GM23248 (cell line): ENCODE measurements at regions not wholly inside any gene's neighbourhood (a gene's known extent, or its start where the extent isn't known, plus 50 kb on each side); places are given as distances from the start of the nearest gene placed in this dataset.

Source experiments
- DNase-seq: peaks from one replicate; pipeline ENCODE4 v3.0.0-alpha.2; 2015
- H2AFZ ChIP-seq: fragments of 200-600 bp; sonication (generic); 2 replicates; pipeline ENCODE4 v1.6.1; 2016; ENCODE audit warnings: antibody characterized with exemption
- H3F3A ChIP-seq: fragments of 200-600 bp; sonication (generic); 2 replicates; pipeline ENCODE4 v1.6.1; 2016; ENCODE audit warnings: mild to moderate bottlenecking, antibody characterized with exemption, mixed run types; ENCODE audit not compliant: insufficient read depth
- H3K27ac ChIP-seq: fragments of 200-600 bp; sonication (generic); 2 replicates; pipeline ENCODE4 v1.5.1; 2016; ENCODE audit warnings: mild to moderate bottlenecking
- H3K27me3 ChIP-seq: fragments of 200-600 bp; sonication (generic); replicated peaks from 2 replicates; pipeline ENCODE4 v1.6.1; 2016; ENCODE audit warnings: mild to moderate bottlenecking; ENCODE audit not compliant: insufficient read depth
- H3K36me3 ChIP-seq: fragments of 200-600 bp; sonication (generic); 2 replicates; pipeline ENCODE4 v1.6.1; 2016; ENCODE audit warnings: low read depth, mild to moderate bottlenecking
- H3K4me1 ChIP-seq: fragments of 200-600 bp; sonication (generic); 2 replicates; pipeline ENCODE4 v1.6.1; 2016; ENCODE audit warnings: mild to moderate bottlenecking; ENCODE audit not compliant: insufficient read depth
- H3K4me2 ChIP-seq: fragments of 200-600 bp; sonication (generic); one replicate; pipeline ENCODE4 v1.6.1; 2016; ENCODE audit warnings: mild to moderate bottlenecking; ENCODE audit not compliant: unreplicated experiment
- H3K4me3 ChIP-seq: fragments of 200-600 bp; sonication (generic); 2 replicates; pipeline ENCODE4 v1.5.1; 2016; ENCODE audit warnings: mild to moderate bottlenecking
- H3K79me2 ChIP-seq: fragments of 200-600 bp; sonication (generic); 2 replicates; pipeline ENCODE4 v1.6.1; 2016; ENCODE audit warnings: mild to moderate bottlenecking; ENCODE audit not compliant: insufficient read depth
- H3K9ac ChIP-seq: fragments of 200-600 bp; sonication (generic); 2 replicates; pipeline ENCODE4 v1.6.1; 2016; ENCODE audit warnings: mild to moderate bottlenecking
- H3K9me2 ChIP-seq: fragments of 200-600 bp; sonication (generic); 2 replicates; pipeline ENCODE4 v1.6.1; 2016; ENCODE audit warnings: mixed run types, mild to moderate bottlenecking, moderate library complexity; ENCODE audit not compliant: insufficient read depth
- H3K9me3 ChIP-seq: fragments of 200-600 bp; sonication (generic); one replicate; pipeline ENCODE4 v1.6.1; 2017; ENCODE audit warnings: low read depth
- H4K20me1 ChIP-seq: fragments of 200-600 bp; sonication (generic); 2 replicates; pipeline ENCODE4 v1.6.0; 2016; ENCODE audit not compliant: insufficient read depth
- EZH2 ChIP-seq: fragments of 200-600 bp; sonication (generic); IDR thresholded peaks from 2 replicates; pipeline ENCODE4 v1.6.1; 2018; ENCODE audit warnings: antibody characterized with exemption, mild to moderate bottlenecking; ENCODE audit not compliant: insufficient read depth, poor library complexity, severe bottlenecking
- EZH2phosphoT487 ChIP-seq: fragments of 200-600 bp; sonication (generic); IDR thresholded peaks from 2 replicates; pipeline ENCODE4 v1.6.1; 2018; ENCODE audit warnings: antibody characterized with exemption, moderate library complexity, mild to moderate bottlenecking, low read depth; ENCODE audit not compliant: insufficient read depth
- WGBS, 2 experiments: methylation state at CpG; one replicate each; pipeline ENCODE4 v1.1.6; 2015 to 2017; ENCODE audit warnings: low lambda C conversion rate in 2 of 2, low coverage in 1 of 2; ENCODE audit errors: missing lambda C conversion rate in 2 of 2; 5-methylcytosine and 5-hydroxymethylcytosine counted together
- in situ Hi-C: fragments of 300-500 bp; cut with MboI; formaldehyde crosslinking; loops from 2 replicates; pipeline ENCODE4 v1.15.0; 2020

- no peaks in the 10 kb centered on the region for H3K79me2 ChIP-seq
- H3K27ac ChIP-seq = no peak overlapping the region
- WGBS, 2 experiments = 46% methylated on average over 5 of the region's 5 CpGs
- no peaks in the 10 kb centered on the region for H3K4me1 ChIP-seq
- no peak for TF ChIP-seq EZH2phosphoT487
- TF ChIP-seq EZH2 = no peak
- H3K9me3 ChIP-seq = no peaks in the 10 kb centered on the region
- H2AFZ ChIP-seq = no peak overlapping the region
- H4K20me1 ChIP-seq = no peaks in the 10 kb centered on the region
- H3K9ac ChIP-seq = no peak overlapping the region
- no peaks in the 10 kb centered on the region for H3K27me3 ChIP-seq
- DNase-seq = peak; percentile 19
- H3F3A ChIP-seq = no peaks in the 10 kb centered on the region
- H3K36me3 ChIP-seq = no peaks in the 10 kb centered on the region
- H3K4me3 ChIP-seq = no peak overlapping the region
- no peaks in the 10 kb centered on the region for H3K9me2 ChIP-seq
- H3K4me2 ChIP-seq = no peak overlapping the region
- in situ Hi-C loops = no loop called here
Observed at GRCh38 chr4:12724510-12724909, 759.6 kb downstream of the RAB28 start.

GRCh38 chr4:12723849-12724447 lies 760.2 kb downstream of the RAB28 start:
- Histone ChIP-seq H3K4me3 (no peak overlapping the region), H3K79me2 (no peaks in the 10 kb centered on the region), H3K9me2 (no peaks in the 10 kb centered on the region), H4K20me1 (no peaks in the 10 kb centered on the region), H3K27ac (no peak overlapping the region), H3K4me2 (no peak overlapping the region), H3K27me3 (no peaks in the 10 kb centered on the region), H3K4me1 (no peaks in the 10 kb centered on the region), H3K36me3 (no peaks in the 10 kb centered on the region), H3F3A (no peaks in the 10 kb centered on the region), H3K9me3 (no peaks in the 10 kb centered on the region), H3K9ac (no peak overlapping the region), H2AFZ (no peak overlapping the region)
- in situ Hi-C loops = no loop called here
- DNase-seq = peak; percentile 15
- TF ChIP-seq EZH2phosphoT487 (no peak), EZH2 (no peak)
- 17 to 18% methylated on average over 7 of the region's 7 CpGs for WGBS, 2 experiments

DNA sequence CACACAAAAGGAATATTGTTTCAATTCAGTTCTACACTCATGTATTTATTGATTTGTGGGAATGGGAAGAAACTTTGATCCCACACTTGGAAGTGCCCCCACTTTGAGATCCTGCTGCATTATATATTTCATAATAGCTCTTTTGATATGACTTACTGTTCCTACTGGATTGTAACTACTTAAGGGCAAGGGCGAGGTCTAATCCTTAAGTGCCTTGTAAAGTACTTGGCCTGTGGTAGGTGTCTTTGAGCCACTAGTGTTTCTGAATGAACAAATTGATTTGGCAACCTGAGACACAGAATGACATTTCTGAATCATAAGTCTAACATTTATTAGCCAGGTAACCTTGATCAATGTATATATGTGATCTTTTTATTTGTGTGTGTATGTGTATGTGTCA lies 767.2 kb downstream of the RAB28 start:
- DNase-seq = no peak
- WGBS, 2 experiments = 33 to 47% methylated on average over 1 of the region's 1 CpG
- H4K20me1 ChIP-seq = no peaks in the 10 kb centered on the region
- no peak overlapping the region for H3K9ac ChIP-seq
- no peaks in the 10 kb centered on the region for H3K27me3 ChIP-seq
- no peak overlapping the region for H3K4me3 ChIP-seq
- no peak overlapping the region for H3K27ac ChIP-seq
- H3F3A ChIP-seq = no peaks in the 10 kb centered on the region
- no peaks in the 10 kb centered on the region for H3K9me3 ChIP-seq
- TF ChIP-seq EZH2phosphoT487 = no peak
- H3K4me1 ChIP-seq = no peaks in the 10 kb centered on the region
- no peaks in the 10 kb centered on the region for H3K9me2 ChIP-seq
- in situ Hi-C loops = no loop called here
- H3K4me2 ChIP-seq = no peak overlapping the region
- H3K79me2 ChIP-seq = no peaks in the 10 kb centered on the region
- no peak overlapping the region for H2AFZ ChIP-seq
- H3K36me3 ChIP-seq = no peaks in the 10 kb centered on the region

DNA sequence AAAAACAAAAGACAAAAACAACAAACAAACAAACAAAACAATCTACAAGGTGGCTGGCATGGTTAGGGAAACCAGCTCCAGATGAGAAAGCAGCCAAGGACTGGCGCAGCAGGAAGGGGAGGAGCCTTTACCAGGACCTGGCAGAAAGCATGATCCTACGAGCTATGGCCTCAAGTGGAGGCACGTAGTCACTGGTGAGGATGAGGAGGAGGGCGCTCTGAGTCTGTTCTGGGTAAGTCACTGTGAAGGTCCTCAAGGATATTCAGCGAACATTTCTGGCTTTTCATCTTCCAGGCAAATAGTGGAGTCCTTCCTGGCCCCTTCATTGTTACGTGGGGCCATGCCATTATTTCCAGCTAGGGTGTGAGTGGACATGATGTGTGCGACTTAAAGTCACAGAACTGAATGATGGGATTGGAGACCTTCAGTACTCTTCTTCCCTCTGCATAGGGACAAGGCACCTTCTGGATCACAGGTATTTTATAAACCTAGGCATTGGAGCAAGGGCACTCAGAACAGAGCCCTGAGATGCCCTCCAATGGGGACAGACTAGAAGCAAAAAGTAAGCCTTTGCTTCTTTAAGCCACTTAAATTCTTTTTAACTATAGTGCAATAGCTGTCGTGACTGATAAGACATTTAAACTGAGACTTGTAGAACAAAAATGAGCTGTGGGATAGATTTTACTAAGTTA lies 771.3 kb downstream of the RAB28 start:
- Histone ChIP-seq H3K4me1 (no peaks in the 10 kb centered on the region), H3F3A (no peaks in the 10 kb centered on the region), H3K4me3 (no peak overlapping the region), H3K9me3 (no peaks in the 10 kb centered on the region), H3K36me3 (no peaks in the 10 kb centered on the region), H3K4me2 (no peak overlapping the region), H3K27ac (no peak overlapping the region), H2AFZ (no peak overlapping the region), H4K20me1 (no peaks in the 10 kb centered on the region), H3K9ac (no peak overlapping the region), H3K27me3 (no peaks in the 10 kb centered on the region), H3K79me2 (no peaks in the 10 kb centered on the region), H3K9me2 (no peaks in the 10 kb centered on the region)
- TF ChIP-seq EZH2phosphoT487 (no peak), EZH2 (no peak)
- in situ Hi-C loops = no loop called here
- no peak for DNase-seq
- WGBS, 2 experiments = 53 to 58% methylated on average over 8 of the region's 8 CpGs
